IMR-90 (cell line): ENCODE measurements at regions not wholly inside any gene's neighbourhood (a gene's known extent, or its start where the extent isn't known, plus 50 kb on each side); places are given as distances from the start of the nearest gene placed in this dataset.

Source experiments
- ATAC-seq: fragments of 200-7000 bp; cut with Tn5 transposase; 2 replicates; pipeline ENCODE4 v1.9.1; 2020; ENCODE audit warnings: low read depth, mild to moderate bottlenecking, moderate library complexity
- BruUV-seq: library from RNA; stranded (reverse); fragments of 400-500 nt; replicated peaks from 2 replicates; lab custom pipeline; 2021; lab: Mats Ljungman, UMichigan
- CTCF ChIA-PET: fragments of 300-600 bp; formaldehyde crosslinking; extraction: SDS; loops from one replicate; lab custom pipeline; 2021; ENCODE audit warnings: antibody characterized with exemption; lab: Yijun Ruan, JAX
- POLR2A ChIA-PET: fragments of 300-600 bp; sonication (Branson Sonifier 250); formaldehyde crosslinking; loops from one replicate; lab custom pipeline; 2022; ENCODE audit warnings: antibody characterized with exemption; ENCODE audit not compliant: unreplicated experiment; lab: Charles Lee
- DNase-seq: peaks from one replicate; pipeline ENCODE4 v3.0.0; 2013
- H2AFZ ChIP-seq: replicated peaks from 2 replicates; pipeline ENCODE3; 2013; ENCODE audit warnings: low read length, mild to moderate bottlenecking; ENCODE audit not compliant: poor library complexity
- H2AK5ac ChIP-seq: 2 replicates; pipeline ENCODE4 v1.6.1; 2013; ENCODE audit warnings: low read depth, low read length, inconsistent platforms
- H2AK9ac ChIP-seq: replicated peaks from 2 replicates; pipeline ENCODE3; 2013; ENCODE audit warnings: mild to moderate bottlenecking, low read depth, low read length, moderate library complexity; ENCODE audit not compliant: poor library complexity
- H2BK120ac ChIP-seq: 2 replicates; pipeline ENCODE4 v1.6.1; 2013; ENCODE audit warnings: low read depth, low read length, inconsistent platforms
- H2BK15ac ChIP-seq: 3 replicates; pipeline ENCODE4 v1.6.1; 2013; ENCODE audit warnings: low read depth, low read length, inconsistent platforms
- H2BK20ac ChIP-seq: 2 replicates; pipeline ENCODE4 v1.6.1; 2013; ENCODE audit warnings: low read depth, mild to moderate bottlenecking, inconsistent platforms, low read length, moderate library complexity
- H2BK5ac ChIP-seq: 2 replicates; pipeline ENCODE4 v1.6.1; 2013; ENCODE audit warnings: mild to moderate bottlenecking, low read depth, low read length, inconsistent platforms; ENCODE audit not compliant: poor library complexity, severe bottlenecking
- H3K14ac ChIP-seq: replicated peaks from 2 replicates; pipeline ENCODE4 v1.6.1; 2013; ENCODE audit warnings: low read depth, low read length, inconsistent platforms
- H3K18ac ChIP-seq: 2 replicates; pipeline ENCODE4 v1.6.1; 2013; ENCODE audit warnings: low read depth, low read length, control low read depth
- H3K23ac ChIP-seq: 2 replicates; pipeline ENCODE4 v1.6.1; 2013; ENCODE audit warnings: low read depth, low read length, inconsistent platforms
- H3K27ac ChIP-seq: 2 replicates; pipeline ENCODE4 v1.5.1; 2013; ENCODE audit warnings: mild to moderate bottlenecking, control low read depth, low read length; ENCODE audit not compliant: insufficient read depth
- H3K27me3 ChIP-seq: 2 replicates; pipeline ENCODE4 v1.6.1; 2013; ENCODE audit warnings: low read length; ENCODE audit not compliant: control insufficient read depth, insufficient read depth
- H3K36me3 ChIP-seq: 2 replicates; pipeline ENCODE4 v1.6.1; 2013; ENCODE audit warnings: low read length, mixed read lengths; ENCODE audit not compliant: control insufficient read depth, insufficient read depth
- H3K4ac ChIP-seq: 2 replicates; pipeline ENCODE4 v1.6.1; 2013; ENCODE audit warnings: low read depth, low read length, inconsistent platforms
- H3K4me1 ChIP-seq: 2 replicates; pipeline ENCODE4 v1.6.1; 2013; ENCODE audit warnings: low read length, mixed read lengths; ENCODE audit not compliant: control insufficient read depth, insufficient read depth
- H3K4me2 ChIP-seq: 2 replicates; pipeline ENCODE4 v1.6.1; 2013; ENCODE audit warnings: low read depth, mild to moderate bottlenecking, control low read depth, low read length, moderate library complexity
- H3K4me3 ChIP-seq: 2 replicates; pipeline ENCODE4 v1.5.1; 2013; ENCODE audit warnings: low read depth, mild to moderate bottlenecking, control low read depth, low read length, moderate library complexity; ENCODE audit not compliant: insufficient read depth
- H3K56ac ChIP-seq: 2 replicates; pipeline ENCODE4 v1.6.1; 2013; ENCODE audit warnings: low read length, inconsistent platforms; ENCODE audit not compliant: insufficient read depth; ENCODE audit errors: extremely low read depth
- H3K79me1 ChIP-seq, 2 experiments: 2 replicates each; pipeline ENCODE4 v1.6.1; 2013; ENCODE audit warnings: low read length in 2 of 2, inconsistent platforms in 1 of 2, low read depth in 1 of 2
- H3K9ac ChIP-seq: 2 replicates; pipeline ENCODE4 v1.6.1; 2013; ENCODE audit warnings: low read depth, low read length, control low read depth
- H3K9me1 ChIP-seq: 2 replicates; pipeline ENCODE4 v1.6.1; 2013; ENCODE audit warnings: low read length, inconsistent platforms; ENCODE audit not compliant: insufficient read depth
- H3K9me3 ChIP-seq: 2 replicates; pipeline ENCODE4 v1.6.1; 2013; ENCODE audit warnings: low read length; ENCODE audit not compliant: control insufficient read depth, insufficient read depth
- H4K20me1 ChIP-seq: 2 replicates; pipeline ENCODE4 v1.6.1; 2013; ENCODE audit warnings: low read length, inconsistent platforms; ENCODE audit not compliant: insufficient read depth
- H4K5ac ChIP-seq: 2 replicates; pipeline ENCODE4 v1.6.1; 2013; ENCODE audit warnings: mild to moderate bottlenecking, low read depth, low read length, control low read depth
- H4K8ac ChIP-seq, 2 experiments: 2 replicates each; pipeline ENCODE4 v1.6.1; 2013; ENCODE audit warnings: low read depth in 2 of 2, low read length in 2 of 2, control low read depth in 1 of 2, inconsistent platforms in 1 of 2
- H4K91ac ChIP-seq: 2 replicates; pipeline ENCODE4 v1.6.1; 2013; ENCODE audit warnings: low read depth, low read length, inconsistent platforms; ENCODE audit not compliant: insufficient read depth
- CTCF ChIP-seq: conservative IDR thresholded peaks from 2 replicates; pipeline ENCODE4 v1.5.1; 2012; ENCODE audit warnings: mild to moderate bottlenecking, low read depth, low read length, improper control_type of control experiment
- MAFK ChIP-seq: IDR thresholded peaks from 2 replicates; pipeline ENCODE4 v1.6.1; 2012; ENCODE audit warnings: low read depth, low read length, improper control_type of control experiment
- MAZ ChIP-seq: IDR thresholded peaks from 2 replicates; pipeline ENCODE4 v1.6.1; 2012; ENCODE audit warnings: low read depth, mild to moderate bottlenecking, low read length, improper control_type of control experiment, moderate library complexity, borderline replicate concordance
- MXI1 ChIP-seq: IDR thresholded peaks from 2 replicates; pipeline ENCODE4 v1.6.1; 2012; ENCODE audit warnings: low read depth, mild to moderate bottlenecking, low read length, moderate library complexity, borderline replicate concordance
- NFE2L2 ChIP-seq: fragments of 150-350 bp; IDR thresholded peaks from 2 replicates; pipeline ENCODE4 v1.6.1; 2016; ENCODE audit warnings: low read depth, mild to moderate bottlenecking, low read length
- RCOR1 ChIP-seq: IDR thresholded peaks from 2 replicates; pipeline ENCODE4 v1.6.1; 2012; ENCODE audit warnings: mild to moderate bottlenecking, low read length, improper control_type of control experiment; ENCODE audit not compliant: insufficient replicate concordance
- SMC3 ChIP-seq: fragments of 150-350 bp; IDR thresholded peaks from 2 replicates; pipeline ENCODE4 v1.6.1; 2016; ENCODE audit warnings: low read depth, mild to moderate bottlenecking, antibody characterized with exemption, low read length, moderate library complexity
- USF2 ChIP-seq: fragments of 150-350 bp; IDR thresholded peaks from 2 replicates; pipeline ENCODE4 v1.6.1; 2017; ENCODE audit warnings: mild to moderate bottlenecking, antibody characterized with exemption, low read length, low read depth
- WGBS, 2 experiments: methylation state at CpG; one replicate each; pipeline versions ENCODE4 v1.1.5 to v1.1.7; 2013; ENCODE audit warnings: missing lambda C conversion rate in 2 of 2; ENCODE audit not compliant: insufficient read length in 1 of 2; ENCODE audit errors: extremely low coverage in 2 of 2; 5-methylcytosine and 5-hydroxymethylcytosine counted together
- dilution Hi-C: fragments of 300-500 bp; cut with HindIII; formaldehyde crosslinking; loops from one replicate; pipeline ENCODE4 v1.14.3; 2018; ENCODE audit warnings: low sequenced_read_pairs; ENCODE audit not compliant: unreplicated experiment
- in situ Hi-C: fragments of 300-500 bp; cut with MboI; formaldehyde crosslinking; loops from 3 replicates; pipeline ENCODE4 v1.14.3; 2019; ENCODE audit warnings: low sequenced_read_pairs, inconsistent platforms, mixed read lengths
- intact Hi-C: fragments of 100-400 bp; cut with micrococcal nuclease; formaldehyde crosslinking; loops from 2 replicates; pipeline ENCODE4 v1.10.0; 2022

GRCh38 chr1:173122344-173122935 lies 71.7 kb upstream of the TNFSF18 start:
- Histone ChIP-seq H3K79me1 (no peaks in the 10 kb centered on the region), H3K14ac (peak overlapping the region; percentile 62), H3K27ac (peak overlapping the region; percentile 27), H3K18ac (peak overlapping the region; percentile 71), H3K27me3 (no peaks in the 10 kb centered on the region), H4K5ac (peak overlapping the region; percentile 67), H3K36me3 (no peaks in the 10 kb centered on the region), H4K8ac (peak overlapping the region; percentile 74 to 80), H3K9me3 (no peaks in the 10 kb centered on the region), H2BK20ac (peak overlapping the region; percentile 73; the same call in 1 of the 2 replicates), H2BK120ac (peak overlapping the region; percentile 97), H3K4me1 (peaks cover 8% of the 10 kb centered on the region), H3K9me1 (peaks cover 4% of the 10 kb centered on the region; the same call in 1 of the 2 replicates), H2AK5ac (peak overlapping the region; percentile 38; the same call in 1 of the 2 replicates), H3K9ac (peak overlapping the region; percentile 18; the same call in 1 of the 2 replicates), H4K91ac (peak overlapping the region; percentile 96), H2AK9ac (no peak overlapping the region), H4K20me1 (no peaks in the 10 kb centered on the region), H3K4me2 (peak overlapping the region; percentile 75), H2BK5ac (peak overlapping the region; percentile 74), H3K23ac (peak overlapping the region; percentile 70), H3K4ac (peak overlapping the region; percentile 85), H2AFZ (peak overlapping the region; percentile 88), H2BK15ac (peak overlapping the region; percentile 87; the same call in 2 of the 3 replicates), H3K4me3 (peak overlapping the region; percentile 3; the same call in 1 of the 2 replicates), H3K56ac (peak overlapping the region; percentile 86)
- no TSS peak for BruUV-seq
- DNase-seq (peak; percentile 51), ATAC-seq (no peak)
- in situ Hi-C loops: loop anchor here (10.0 kb wide), 1 partner anchor 58 kb away; no protein-coding TSS in a partner anchor
- ChIA-PET POLR2A (interaction anchor here (0.6 to 1.5 kb wide), 7 partner anchors 9 to 296 kb away, joined by 3 to 6 read pairs (median 4); no protein-coding TSS in a partner anchor), CTCF (interaction anchor here (0.6 to 1.8 kb wide), 6 partner anchors 9 to 307 kb away, joined by 3 to 6 read pairs (median 3); no protein-coding TSS in a partner anchor)
- intact Hi-C loops: loop anchor here (5.0 to 10.0 kb wide), 2 partner anchors 80 to 168 kb away; no protein-coding TSS in a partner anchor
- TF ChIP-seq SMC3 (no peak), RCOR1 (no peak), NFE2L2 (no peak), USF2 (no peak), CTCF (no peak), MXI1 (no peak), MAZ (no peak), MAFK (peak; percentile 91)
- WGBS, 2 experiments: no CpG with 5 or more reads among the region's 2 CpGs
- dilution Hi-C loops: no loop called here
